ENCODE measurements at regions not wholly inside any gene's neighbourhood (a gene's known extent, or its start where the extent isn't known, plus 50 kb on each side); places are given as distances from the start of the nearest gene placed in this dataset.

- no peak overlapping the region for H3K27ac ChIP-seq
- no peaks in the 10 kb centered on the region for H3K4me1 ChIP-seq (replicated peaks)
- H3K36me3 ChIP-seq = no peaks in the 10 kb centered on the region
- no peak overlapping the region for H3K4me3 ChIP-seq
- intact Hi-C loops (cut with DNase I) = no loop called here
- TF ChIP-seq POLR2AphosphoS5 (IDR thresholded peaks at IDR 0.05) = no peak
- TF ChIP-seq POLR2A (IDR thresholded peaks at IDR 0.05) = no peak
- no peak for TF ChIP-seq CTCF (IDR thresholded peaks at IDR 0.05)
- H3K9me3 ChIP-seq = no peaks in the 10 kb centered on the region
- DNase-seq (ENCODE audit: low spot score) = no peak
- WGBS = 81% methylated on average over 2 of the region's 2 CpGs
- H3K27me3 ChIP-seq (replicated peaks; ENCODE audit: insufficient read depth) = no peaks in the 10 kb centered on the region
These were observed 640.0 kb upstream of the GJE1 start for GRCh38 chr6:141492521-141493284.

DNA sequence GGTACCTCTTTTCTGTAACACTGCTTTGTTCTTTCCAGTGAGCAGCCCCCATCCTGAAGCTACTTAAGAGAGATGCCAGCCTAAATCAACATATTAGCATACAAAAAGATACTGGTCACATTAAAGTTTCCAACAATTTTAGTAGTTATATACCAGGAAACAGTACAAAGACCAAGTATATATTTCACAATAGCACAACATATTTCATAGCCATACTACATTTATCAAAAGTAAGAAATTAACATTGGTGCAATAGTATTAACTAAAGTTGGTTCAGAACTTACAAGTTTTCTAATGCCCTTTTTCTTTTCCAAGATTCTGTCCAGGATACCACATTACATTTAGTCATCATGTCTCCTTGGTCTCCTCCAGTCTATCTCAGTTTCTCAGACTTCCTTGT is 641.0 kb upstream of the GJE1 start:
- Histone ChIP-seq H3K27me3 (replicated peaks; ENCODE audit: insufficient read depth) (no peaks in the 10 kb centered on the region), H3K9me3 (no peaks in the 10 kb centered on the region), H3K4me1 (replicated peaks) (no peaks in the 10 kb centered on the region), H3K27ac (no peak overlapping the region), H3K36me3 (no peaks in the 10 kb centered on the region), H3K4me3 (no peak overlapping the region)
- TF ChIP-seq POLR2AphosphoS5 (IDR thresholded peaks at IDR 0.05) (no peak), POLR2A (IDR thresholded peaks at IDR 0.05) (no peak), CTCF (IDR thresholded peaks at IDR 0.05) (no peak)
- intact Hi-C loops (cut with DNase I) = no loop called here
- DNase-seq (ENCODE audit: low spot score) = no peak

DNA sequence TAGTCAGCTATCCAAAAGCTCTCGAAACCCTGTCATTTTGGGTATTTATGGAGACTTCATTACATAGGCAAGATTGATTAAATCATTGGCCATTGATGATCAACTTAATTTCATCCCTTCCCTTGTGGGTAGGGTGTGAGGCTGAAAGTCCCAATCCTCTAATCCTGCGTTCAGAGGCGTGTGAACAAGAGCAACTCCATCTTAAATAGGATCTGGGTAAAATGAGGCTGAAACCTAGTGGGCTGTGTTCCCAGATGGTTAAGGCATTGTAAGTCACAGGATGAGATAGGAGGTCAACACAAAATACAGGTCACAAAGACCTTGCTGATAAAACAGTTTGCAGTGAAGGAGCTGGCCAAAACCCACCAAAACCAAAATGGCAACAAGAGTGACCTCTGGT is 641.7 kb upstream of the GJE1 start:
- 100% methylated on average over 3 of the region's 3 CpGs for WGBS
- no peak overlapping the region for H3K27ac ChIP-seq
- intact Hi-C loops (cut with DNase I) = no loop called here

GRCh38 chr6:141488488-141488887 is 644.2 kb upstream of the GJE1 start:
- Histone ChIP-seq H3K9me3 (no peaks in the 10 kb centered on the region), H3K27ac (no peak overlapping the region), H3K4me1 (replicated peaks) (no peaks in the 10 kb centered on the region), H3K4me3 (no peak overlapping the region), H3K36me3 (no peaks in the 10 kb centered on the region), H3K27me3 (replicated peaks; ENCODE audit: insufficient read depth) (no peaks in the 10 kb centered on the region)
- intact Hi-C loops (cut with DNase I) = no loop called here
- WGBS = 35% methylated on average over 1 of the region's 1 CpG
- DNase-seq (ENCODE audit: low spot score) = no peak
- TF ChIP-seq CTCF (IDR thresholded peaks at IDR 0.05) = no peak
- no peak for TF ChIP-seq POLR2A (IDR thresholded peaks at IDR 0.05)
- TF ChIP-seq POLR2AphosphoS5 (IDR thresholded peaks at IDR 0.05) = no peak

More for the DNA sequence above, 641.7 kb upstream of the GJE1 start:
- no peak for TF ChIP-seq POLR2AphosphoS5 (IDR thresholded peaks at IDR 0.05)
- TF ChIP-seq CTCF (IDR thresholded peaks at IDR 0.05) = no peak
- no peak for TF ChIP-seq POLR2A (IDR thresholded peaks at IDR 0.05)
- H3K36me3 ChIP-seq = no peaks in the 10 kb centered on the region
- H3K4me3 ChIP-seq = no peak overlapping the region
- no peaks in the 10 kb centered on the region for H3K27me3 ChIP-seq (replicated peaks; ENCODE audit: insufficient read depth)
- H3K4me1 ChIP-seq (replicated peaks) = no peaks in the 10 kb centered on the region
- no peak for DNase-seq (ENCODE audit: low spot score)
- H3K9me3 ChIP-seq = no peaks in the 10 kb centered on the region

GRCh38 chr6:141486942-141487341 is 645.8 kb upstream of the GJE1 start:
- H3K9me3 ChIP-seq = no peaks in the 10 kb centered on the region
- WGBS = 44% methylated on average over 3 of the region's 3 CpGs
- H3K27ac ChIP-seq = no peak overlapping the region
- no peak for DNase-seq (ENCODE audit: low spot score)
- H3K27me3 ChIP-seq (replicated peaks; ENCODE audit: insufficient read depth) = no peaks in the 10 kb centered on the region
- H3K36me3 ChIP-seq = no peaks in the 10 kb centered on the region
- no peaks in the 10 kb centered on the region for H3K4me1 ChIP-seq (replicated peaks)
- H3K4me3 ChIP-seq = no peak overlapping the region
- intact Hi-C loops (cut with DNase I) = no loop called here
- TF ChIP-seq POLR2A (IDR thresholded peaks at IDR 0.05) (no peak), POLR2AphosphoS5 (IDR thresholded peaks at IDR 0.05) (no peak), CTCF (IDR thresholded peaks at IDR 0.05) (no peak)
